ENCODE measurements at regions not wholly inside any gene's neighbourhood (a gene's known extent, or its start where the extent isn't known, plus 50 kb on each side); places are given as distances from the start of the nearest gene placed in this dataset.
"Not testable (repeated sequence)": the region's sequence is repeated elsewhere in the genome, so short reads cannot be mapped to it uniquely, and the experiment has no call there.

- no peaks in the 10 kb centered on the region for H3K27me3 ChIP-seq (ENCODE audit: insufficient read depth, low read length)
- no peaks in the 10 kb centered on the region for H3K79me2 ChIP-seq (ENCODE audit: control insufficient read depth, insufficient read depth, low read length, poor library complexity)
- no peak overlapping the region for H3K27ac ChIP-seq (ENCODE audit: low read depth, low read length)
- H2AFZ ChIP-seq (ENCODE audit: insufficient read depth, low read length, poor library complexity) = no peak overlapping the region
- no peak overlapping the region for H2BK12ac ChIP-seq (ENCODE audit: low read length)
- no peak overlapping the region for H4K12ac ChIP-seq (ENCODE audit: low read depth, low read length)
- H2BK5ac ChIP-seq (ENCODE audit: low read depth, low read length, poor library complexity) = no peak overlapping the region
- no peak overlapping the region for H3K4ac ChIP-seq (ENCODE audit: low read depth, low read length)
- H3K4me3 ChIP-seq (ENCODE audit: low read depth, low read length) = no peak overlapping the region
- no peak overlapping the region for H2AK5ac ChIP-seq (ENCODE audit: low read length)
- no peak overlapping the region for H3K4me2 ChIP-seq (ENCODE audit: low read length)
- no peak overlapping the region for H3K18ac ChIP-seq (ENCODE audit: low read length)
- H4K91ac ChIP-seq (ENCODE audit: low read depth, low read length) = no peak overlapping the region
- no peak overlapping the region for H3K23ac ChIP-seq (ENCODE audit: low read length)
- no peaks in the 10 kb centered on the region for H3K4me1 ChIP-seq (ENCODE audit: control insufficient read depth in 1 of 2, insufficient read depth in 2 of 2, low read length in 2 of 2)
- no peaks in the 10 kb centered on the region for H3K36me3 ChIP-seq (ENCODE audit: control insufficient read depth in 1 of 2, insufficient read depth in 2 of 2, low read length in 2 of 2)
- no peak overlapping the region for H2BK120ac ChIP-seq (ENCODE audit: insufficient read depth, low read length, poor library complexity)
- no peak overlapping the region for H4K8ac ChIP-seq (ENCODE audit: low read depth, low read length)
- no peak overlapping the region for H3K14ac ChIP-seq (ENCODE audit: low read length)
- no peak overlapping the region for H3K9ac ChIP-seq (ENCODE audit: low read length)
- DNase-seq = no peak
- WGBS (ENCODE audit: extremely low coverage, insufficient coverage, insufficient read length) = no CpG with 5 or more reads among the region's 26 CpGs
- H3K79me1 ChIP-seq (ENCODE audit: low read length) = no peaks in the 10 kb centered on the region
- H3K9me3 ChIP-seq (ENCODE audit: insufficient read depth, low read depth, low read length) = peaks cover 2% of the 10 kb centered on the region
Measured at GRCh38 chr2:51780353-51780752, 748.4 kb upstream of the NRXN1 start.

- not testable (repeated sequence) for H3K79me2 ChIP-seq (ENCODE audit: control insufficient read depth, insufficient read depth, low read length, poor library complexity); DNase-seq; H3K9me3 ChIP-seq (ENCODE audit: insufficient read depth, low read depth, low read length); H3K36me3 ChIP-seq (ENCODE audit: control insufficient read depth in 1 of 2, insufficient read depth in 2 of 2, low read length in 2 of 2); H3K4me3 ChIP-seq (ENCODE audit: low read depth, low read length); H3K14ac ChIP-seq (ENCODE audit: low read length); H3K27me3 ChIP-seq (ENCODE audit: insufficient read depth, low read length); H2BK5ac ChIP-seq (ENCODE audit: low read depth, low read length, poor library complexity); H3K23ac ChIP-seq (ENCODE audit: low read length); H4K91ac ChIP-seq (ENCODE audit: low read depth, low read length); H4K8ac ChIP-seq (ENCODE audit: low read depth, low read length); H2BK120ac ChIP-seq (ENCODE audit: insufficient read depth, low read length, poor library complexity); H3K27ac ChIP-seq (ENCODE audit: low read depth, low read length); H3K4me2 ChIP-seq (ENCODE audit: low read length); H2AK5ac ChIP-seq (ENCODE audit: low read length); H2AFZ ChIP-seq (ENCODE audit: insufficient read depth, low read length, poor library complexity); H2BK12ac ChIP-seq (ENCODE audit: low read length); H3K79me1 ChIP-seq (ENCODE audit: low read length); H3K18ac ChIP-seq (ENCODE audit: low read length); H3K4ac ChIP-seq (ENCODE audit: low read depth, low read length); H4K12ac ChIP-seq (ENCODE audit: low read depth, low read length); H3K4me1 ChIP-seq (ENCODE audit: control insufficient read depth in 1 of 2, insufficient read depth in 2 of 2, low read length in 2 of 2); H3K9ac ChIP-seq (ENCODE audit: low read length)
- no CpG with 5 or more reads among the region's 7 CpGs for WGBS (ENCODE audit: extremely low coverage, insufficient coverage, insufficient read length)
Measured at GRCh38 chr2:51779723-51780122, 747.8 kb upstream of the NRXN1 start.

- DNase-seq = no peak
Measured at GRCh38 chr2:51778806-51779205, 746.9 kb upstream of the NRXN1 start.

GRCh38 chr2:51774606-51775005 lies 742.7 kb upstream of the NRXN1 start:
- not testable (repeated sequence) for H3K4me3 ChIP-seq (ENCODE audit: low read depth, low read length); H2AK5ac ChIP-seq (ENCODE audit: low read length); H3K27me3 ChIP-seq (ENCODE audit: insufficient read depth, low read length); H2BK120ac ChIP-seq (ENCODE audit: insufficient read depth, low read length, poor library complexity); H3K4me1 ChIP-seq (ENCODE audit: control insufficient read depth in 1 of 2, insufficient read depth in 2 of 2, low read length in 2 of 2); H4K12ac ChIP-seq (ENCODE audit: low read depth, low read length); H4K91ac ChIP-seq (ENCODE audit: low read depth, low read length); H4K8ac ChIP-seq (ENCODE audit: low read depth, low read length); H3K14ac ChIP-seq (ENCODE audit: low read length); H2BK12ac ChIP-seq (ENCODE audit: low read length); H3K79me1 ChIP-seq (ENCODE audit: low read length); H2AFZ ChIP-seq (ENCODE audit: insufficient read depth, low read length, poor library complexity); H3K9ac ChIP-seq (ENCODE audit: low read length); DNase-seq; H3K79me2 ChIP-seq (ENCODE audit: control insufficient read depth, insufficient read depth, low read length, poor library complexity); H3K4me2 ChIP-seq (ENCODE audit: low read length); H3K27ac ChIP-seq (ENCODE audit: low read depth, low read length); H2BK5ac ChIP-seq (ENCODE audit: low read depth, low read length, poor library complexity); H3K4ac ChIP-seq (ENCODE audit: low read depth, low read length); H3K9me3 ChIP-seq (ENCODE audit: insufficient read depth, low read depth, low read length); H3K18ac ChIP-seq (ENCODE audit: low read length); H3K36me3 ChIP-seq (ENCODE audit: control insufficient read depth in 1 of 2, insufficient read depth in 2 of 2, low read length in 2 of 2); H3K23ac ChIP-seq (ENCODE audit: low read length)
- no CpG with 5 or more reads among the region's 12 CpGs for WGBS (ENCODE audit: extremely low coverage, insufficient coverage, insufficient read length)

More at GRCh38 chr2:51778806-51779205, 746.9 kb upstream of the NRXN1 start:
- WGBS (ENCODE audit: extremely low coverage, insufficient coverage, insufficient read length) = no CpG with 5 or more reads among the region's 3 CpGs
- H3K14ac ChIP-seq (ENCODE audit: low read length) = no peak overlapping the region
- H4K12ac ChIP-seq (ENCODE audit: low read depth, low read length) = no peak overlapping the region
- H3K79me2 ChIP-seq (ENCODE audit: control insufficient read depth, insufficient read depth, low read length, poor library complexity) = no peaks in the 10 kb centered on the region
- no peak overlapping the region for H3K4ac ChIP-seq (ENCODE audit: low read depth, low read length)
- peaks cover 6% of the 10 kb centered on the region for H3K9me3 ChIP-seq (ENCODE audit: insufficient read depth, low read depth, low read length)
- H3K79me1 ChIP-seq (ENCODE audit: low read length) = no peaks in the 10 kb centered on the region
- H4K8ac ChIP-seq (ENCODE audit: low read depth, low read length) = no peak overlapping the region
- no peaks in the 10 kb centered on the region for H3K36me3 ChIP-seq (ENCODE audit: control insufficient read depth in 1 of 2, insufficient read depth in 2 of 2, low read length in 2 of 2)
- no peak overlapping the region for H3K23ac ChIP-seq (ENCODE audit: low read length)
- no peak overlapping the region for H3K18ac ChIP-seq (ENCODE audit: low read length)
- H4K91ac ChIP-seq (ENCODE audit: low read depth, low read length) = no peak overlapping the region
- no peak overlapping the region for H2BK120ac ChIP-seq (ENCODE audit: insufficient read depth, low read length, poor library complexity)
- no peaks in the 10 kb centered on the region for H3K27me3 ChIP-seq (ENCODE audit: insufficient read depth, low read length)
- no peaks in the 10 kb centered on the region for H3K4me1 ChIP-seq (ENCODE audit: control insufficient read depth in 1 of 2, insufficient read depth in 2 of 2, low read length in 2 of 2)
- H3K4me3 ChIP-seq (ENCODE audit: low read depth, low read length) = no peak overlapping the region
- H2BK12ac ChIP-seq (ENCODE audit: low read length) = no peak overlapping the region
- H2BK5ac ChIP-seq (ENCODE audit: low read depth, low read length, poor library complexity) = no peak overlapping the region
- no peak overlapping the region for H2AFZ ChIP-seq (ENCODE audit: insufficient read depth, low read length, poor library complexity)
- H3K4me2 ChIP-seq (ENCODE audit: low read length) = no peak overlapping the region
- no peak overlapping the region for H3K9ac ChIP-seq (ENCODE audit: low read length)
- H2AK5ac ChIP-seq (ENCODE audit: low read length) = no peak overlapping the region
- no peak overlapping the region for H3K27ac ChIP-seq (ENCODE audit: low read depth, low read length)

Measured in trophoblast cell (in vitro differentiated cells and primary cell).